ENCODE measurements at regions not wholly inside any gene's neighbourhood (a gene's known extent, or its start where the extent isn't known, plus 50 kb on each side); places are given as distances from the start of the nearest gene placed in this dataset.
"Not testable (repeated sequence)": the region's sequence is repeated elsewhere in the genome, so short reads cannot be mapped to it uniquely, and the experiment has no call there.

DNA sequence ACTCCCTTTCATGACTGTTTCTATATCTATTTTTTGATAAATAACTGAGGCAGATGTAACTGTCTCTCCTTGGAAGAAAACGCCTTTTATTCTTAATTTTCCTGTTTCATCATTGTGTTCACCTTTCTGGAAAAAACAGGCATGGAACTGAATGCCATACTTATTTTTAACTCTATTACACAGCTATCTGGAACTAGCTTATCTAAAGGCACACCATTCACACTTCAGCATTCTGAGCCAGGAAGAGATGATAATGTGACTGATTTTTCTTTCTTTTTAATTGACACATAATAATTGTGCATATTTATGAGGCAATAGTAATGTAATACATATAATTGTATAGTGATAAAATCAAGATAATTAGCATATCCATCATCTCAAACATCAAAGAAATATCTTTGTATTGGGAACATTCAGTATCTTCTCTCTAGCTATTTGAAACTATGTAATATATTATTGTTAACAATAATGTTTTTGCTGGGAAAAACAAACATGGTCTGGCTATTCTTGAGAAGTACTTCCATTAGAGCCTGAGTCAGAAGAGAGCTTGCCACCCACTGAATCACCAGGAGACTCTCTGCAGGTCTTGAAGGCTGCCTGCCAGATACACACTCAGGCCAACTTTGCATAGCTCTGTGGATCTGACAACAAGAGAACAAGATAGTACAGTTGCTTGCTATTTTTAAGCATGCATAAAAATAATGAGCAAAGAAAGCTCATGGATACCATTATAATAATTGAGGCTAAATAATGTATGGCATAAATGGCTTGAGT lies 501.0 kb upstream of the EDIL3 start:
- no peak for DNase-seq

DNA sequence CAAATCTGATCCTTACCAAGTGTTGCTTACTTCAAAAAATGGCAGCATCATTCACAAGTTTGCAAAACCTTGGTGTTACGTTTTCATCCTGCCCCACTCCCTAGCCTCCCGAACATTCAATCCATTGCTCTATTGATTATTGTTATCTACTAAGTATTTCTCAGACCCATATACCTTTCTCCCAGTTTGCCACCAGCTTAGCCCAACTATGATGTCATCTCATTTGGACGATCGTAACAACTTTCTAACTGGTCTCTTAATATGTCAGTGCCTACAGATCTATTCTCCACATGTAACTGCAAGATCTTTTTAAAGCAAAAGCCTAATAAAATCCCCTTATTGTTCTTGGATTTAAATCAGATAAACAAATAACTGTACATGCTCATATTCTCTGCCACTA lies 497.1 kb upstream of the EDIL3 start:
- no peak for DNase-seq

DNA sequence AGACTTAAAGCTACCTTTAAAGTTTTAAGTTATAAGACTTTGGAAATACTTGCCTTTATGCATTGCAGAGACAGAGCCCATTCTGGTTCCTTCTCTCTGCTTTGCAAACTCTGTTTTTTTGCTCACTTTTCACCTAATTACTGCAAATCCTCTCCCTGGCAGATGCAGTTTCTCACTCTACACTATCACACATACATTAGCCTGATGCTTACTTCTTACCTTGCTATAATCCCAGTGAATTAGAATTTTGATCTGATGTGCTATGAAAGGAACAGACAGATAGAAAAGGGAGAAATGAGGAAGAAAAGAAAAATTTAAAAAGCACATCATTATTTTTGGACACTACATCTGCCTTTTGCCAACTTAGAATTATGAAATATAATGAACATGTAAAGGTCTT lies 489.5 kb upstream of the EDIL3 start:
- DNase-seq, result no peak

DNA sequence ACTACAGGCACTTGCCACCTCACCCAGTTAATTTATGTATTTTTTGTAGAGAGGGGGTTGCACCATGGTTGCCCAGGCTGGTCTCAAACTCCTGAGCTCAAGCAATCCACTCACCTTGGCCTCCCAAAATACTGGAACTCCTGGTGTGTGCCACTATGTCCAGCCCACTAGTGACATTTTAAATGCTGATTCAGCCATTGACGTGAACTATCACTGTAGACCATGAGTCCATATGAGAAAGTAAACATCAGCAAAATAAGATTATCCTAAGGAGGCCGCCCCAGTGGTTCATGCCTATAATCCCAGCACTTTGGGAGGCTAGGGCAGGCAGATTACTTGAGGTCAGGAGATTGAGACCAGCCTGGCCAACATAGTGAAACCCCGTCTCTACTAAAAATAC lies 488.1 kb upstream of the EDIL3 start:
- DNase-seq, result no peak

DNA sequence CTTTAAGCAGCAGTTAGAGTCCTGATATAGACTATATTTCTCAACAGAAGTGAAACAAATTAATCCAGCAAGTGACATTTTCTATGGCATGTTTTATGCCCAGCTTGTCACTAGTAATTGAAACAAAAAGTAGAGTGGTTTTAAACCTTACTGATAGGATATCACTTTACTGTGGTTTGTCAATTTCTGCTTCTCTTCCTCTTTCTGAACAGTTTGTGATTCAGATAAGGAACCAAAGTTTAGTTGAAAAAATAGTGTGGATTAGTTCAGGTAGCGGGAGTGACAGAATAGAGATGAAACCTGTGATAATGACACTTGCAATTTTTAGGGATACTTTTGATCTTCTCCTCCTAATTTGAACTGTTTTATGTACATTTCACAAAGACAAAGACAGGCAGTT lies 485.7 kb upstream of the EDIL3 start:
- no peak for DNase-seq

DNA sequence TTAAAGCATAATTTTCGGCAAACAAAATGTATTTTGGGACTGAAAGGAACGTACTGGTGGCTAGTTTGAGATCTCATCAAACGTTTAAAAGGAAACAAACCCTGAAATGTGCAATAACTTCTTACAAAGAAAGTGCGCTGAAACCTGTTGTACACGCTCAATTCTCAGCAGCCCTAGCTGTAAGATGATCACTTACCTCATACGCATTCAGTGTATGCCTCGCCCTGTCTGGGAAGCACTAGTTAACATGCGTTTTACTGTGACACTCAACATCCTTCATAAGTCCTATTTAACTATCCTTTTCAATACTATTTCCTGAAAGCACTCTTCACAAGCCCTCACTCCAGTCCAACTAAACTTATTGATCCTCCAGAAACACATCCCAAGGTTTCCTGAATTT lies 485.0 kb upstream of the EDIL3 start:
- DNase-seq, result no peak

DNA sequence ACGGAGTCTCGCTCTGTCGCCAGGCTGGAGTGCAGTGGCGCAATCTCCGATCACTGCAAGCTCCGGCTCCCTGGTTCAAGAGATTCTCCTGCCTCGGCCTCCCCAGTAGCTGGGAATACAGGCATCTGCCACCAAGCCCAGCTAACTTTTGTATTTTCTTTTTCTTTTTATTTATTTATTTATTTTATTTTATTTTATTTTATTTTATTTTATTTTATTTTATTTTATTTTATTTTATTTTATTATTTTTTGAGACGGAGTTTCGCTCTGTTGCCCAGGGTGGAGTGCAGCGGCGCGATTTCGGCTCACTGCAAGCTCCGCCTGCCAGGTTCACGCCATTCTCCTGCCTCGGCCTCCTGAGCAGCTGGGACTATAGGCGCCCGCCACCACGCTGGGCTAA lies 479.3 kb upstream of the EDIL3 start:
- not testable (repeated sequence) for DNase-seq

DNA sequence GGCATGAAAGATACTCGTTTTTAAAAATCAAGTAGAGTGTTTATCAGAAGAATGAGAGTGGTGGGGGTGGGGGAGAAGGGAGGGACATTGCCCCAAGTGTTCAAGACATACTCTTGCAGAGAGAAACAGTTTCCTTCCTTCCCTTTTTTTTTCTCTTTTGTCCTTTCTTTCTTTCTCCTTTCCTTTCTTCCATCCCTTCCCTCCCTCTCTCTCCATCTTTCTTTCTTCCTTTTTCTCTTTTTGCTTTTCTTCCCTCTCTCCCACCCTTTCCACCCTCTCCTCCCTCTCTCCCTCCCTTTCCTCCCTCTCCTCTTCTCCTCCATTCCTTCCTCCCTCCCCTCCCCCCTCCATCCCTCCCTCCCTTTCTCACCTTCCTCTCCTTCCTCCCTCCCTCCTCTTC lies 478.3 kb upstream of the EDIL3 start:
- no peak for DNase-seq

DNA sequence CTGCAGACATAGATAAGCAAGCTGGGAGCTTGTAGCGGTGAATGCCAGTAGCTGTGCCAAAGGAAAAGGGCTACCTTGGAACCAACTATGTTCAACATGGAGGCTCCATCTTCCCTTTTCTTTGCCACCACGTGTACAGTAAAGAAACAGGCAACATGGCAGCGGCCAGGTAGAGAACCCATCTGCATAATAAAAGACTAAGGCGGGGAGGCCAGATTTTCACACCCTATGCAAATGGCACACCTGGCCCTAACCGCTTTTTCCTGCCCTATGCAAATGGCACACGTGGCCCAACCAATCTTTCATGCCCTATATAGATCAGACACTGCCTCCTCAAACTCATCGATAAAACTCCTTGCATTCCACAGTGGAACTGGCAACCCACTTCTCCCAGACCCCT lies 477.5 kb upstream of the EDIL3 start:
- no peak for DNase-seq

DNA sequence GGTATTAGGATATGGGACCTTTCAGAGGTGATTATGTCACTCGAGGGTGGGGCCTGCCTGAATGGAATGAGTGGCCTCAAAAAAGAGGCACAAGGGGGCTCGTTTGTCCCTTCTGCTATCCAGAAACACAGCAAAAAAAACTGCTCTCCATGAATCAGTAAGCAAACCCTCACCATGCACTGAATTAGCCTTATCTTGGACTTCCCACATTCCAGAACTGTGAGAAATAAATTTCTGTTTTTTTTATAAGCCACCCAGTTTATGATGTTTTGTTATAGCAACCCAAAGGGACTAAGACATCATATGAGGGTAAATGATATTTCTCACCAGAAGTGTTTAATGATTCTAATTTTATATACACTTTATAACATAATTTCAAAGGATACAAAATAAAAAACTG lies 476.6 kb upstream of the EDIL3 start:
- DNase-seq, result no peak

DNA sequence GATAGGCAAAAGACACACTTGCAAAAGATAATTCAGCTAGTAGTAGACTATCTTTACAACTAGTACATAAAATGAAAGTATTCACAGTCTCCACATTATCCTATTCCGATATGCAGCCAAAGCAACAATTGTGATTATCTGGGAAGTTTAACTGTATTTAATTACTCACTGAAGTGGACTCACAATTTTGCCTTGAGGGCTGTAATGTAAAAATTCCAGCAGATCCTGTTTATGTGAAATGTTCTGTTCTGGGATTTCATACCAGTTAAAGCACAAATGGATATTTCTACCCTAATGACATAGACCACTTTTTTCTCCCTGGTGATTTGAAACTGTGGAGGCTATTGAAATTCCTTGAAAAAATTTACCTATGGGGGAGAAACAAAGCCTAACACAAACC lies 474.4 kb upstream of the EDIL3 start:
- no peak for DNase-seq

DNA sequence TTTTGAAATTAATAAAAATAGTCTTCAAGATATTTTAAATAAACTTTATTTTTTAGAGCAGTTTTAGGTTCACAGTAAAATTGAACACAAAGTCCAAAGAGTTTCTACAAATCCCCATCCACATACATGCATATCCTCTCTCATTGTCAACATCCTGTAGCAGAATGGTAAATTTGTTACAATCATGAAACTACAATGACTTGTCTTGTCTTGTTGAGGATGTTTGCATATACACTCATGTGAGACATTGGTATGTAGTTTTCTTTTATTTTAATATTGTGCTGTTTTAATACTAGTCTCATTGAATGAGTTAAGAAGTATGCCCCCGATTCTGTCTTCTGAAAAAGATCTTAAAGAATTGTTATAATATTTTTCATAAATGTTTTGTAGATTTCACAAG lies 447.0 kb upstream of the EDIL3 start:
- DNase-seq, result no peak

DNA sequence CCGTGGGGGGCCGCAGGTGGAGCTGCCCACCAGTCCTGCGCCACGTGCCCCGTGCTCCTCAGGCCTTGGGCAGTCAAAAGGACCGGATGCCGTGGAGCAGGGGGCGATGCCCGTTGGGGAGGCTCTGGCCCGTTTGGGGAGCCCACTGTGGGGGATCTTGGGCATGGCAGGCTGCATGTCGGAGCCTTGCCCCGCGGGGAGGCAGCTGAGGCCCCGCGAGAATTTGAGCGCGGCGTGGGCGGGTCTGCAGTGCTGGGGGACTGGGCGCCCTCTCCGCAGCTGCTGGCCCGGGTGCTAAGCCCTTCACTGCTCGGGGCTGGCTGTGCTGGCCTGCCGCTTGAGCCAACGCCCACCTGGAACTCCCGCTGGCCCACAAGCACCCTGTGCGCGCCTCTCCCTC lies 445.6 kb upstream of the EDIL3 start:
- no peak for DNase-seq

DNA sequence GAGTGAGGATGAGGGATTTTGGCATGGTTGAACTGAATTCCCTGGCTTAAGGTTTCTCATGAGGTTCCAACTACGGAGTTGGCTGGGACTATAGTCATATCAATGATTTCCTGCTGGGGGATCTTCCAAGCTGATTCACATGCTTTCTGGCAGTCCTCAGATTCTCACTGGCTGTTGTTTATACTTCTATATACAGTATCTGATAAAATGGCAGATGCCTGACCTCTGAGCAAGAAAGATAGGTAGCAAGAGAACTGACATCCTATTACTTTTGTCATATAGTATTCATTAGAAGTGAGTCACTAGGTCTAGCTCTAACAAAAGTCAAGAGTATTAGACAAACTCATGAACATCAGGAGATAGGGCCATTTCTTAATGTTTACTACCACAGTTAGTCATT lies 440.9 kb upstream of the EDIL3 start:
- DNase-seq, result no peak

DNA sequence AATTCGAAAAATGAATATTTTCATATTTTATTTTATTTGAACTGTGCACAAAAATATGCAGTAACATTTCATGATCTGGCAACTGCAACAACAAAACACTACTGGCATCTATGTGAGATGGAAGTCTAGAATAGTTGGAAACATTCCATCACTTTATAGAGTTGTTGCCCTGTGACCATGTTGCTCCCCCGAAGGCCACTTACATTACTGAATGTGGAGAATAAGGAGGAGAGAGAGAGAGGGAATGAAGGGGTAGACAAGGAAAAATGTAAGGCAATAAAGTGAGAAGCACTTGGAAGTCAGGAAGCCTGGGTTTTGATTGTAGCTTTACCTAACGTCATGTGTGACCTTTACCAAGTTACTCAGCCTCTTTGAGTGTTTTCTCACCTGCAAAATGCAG lies 437.2 kb upstream of the EDIL3 start:
- no peak for DNase-seq

DNA sequence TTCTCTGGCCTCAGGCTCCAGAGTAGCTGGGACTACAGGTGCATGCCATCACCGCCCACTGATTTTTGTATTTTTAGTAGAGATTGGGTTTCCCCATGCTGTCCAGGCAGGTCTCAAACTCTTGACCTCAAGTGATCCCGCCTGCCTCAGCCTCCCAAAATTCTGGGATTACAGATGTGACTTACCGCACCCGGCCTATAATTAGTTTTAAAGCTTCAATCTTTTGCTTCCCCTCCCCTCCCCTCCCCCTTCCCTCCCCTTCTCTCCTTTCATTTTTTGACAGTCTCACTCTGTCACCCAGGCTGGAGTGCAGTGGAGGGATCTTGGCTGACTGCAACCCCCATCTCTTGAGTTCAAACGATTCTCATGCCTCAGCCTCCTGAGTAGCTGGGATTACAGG lies 433.3 kb upstream of the EDIL3 start:
- DNase-seq, result no peak

DNA sequence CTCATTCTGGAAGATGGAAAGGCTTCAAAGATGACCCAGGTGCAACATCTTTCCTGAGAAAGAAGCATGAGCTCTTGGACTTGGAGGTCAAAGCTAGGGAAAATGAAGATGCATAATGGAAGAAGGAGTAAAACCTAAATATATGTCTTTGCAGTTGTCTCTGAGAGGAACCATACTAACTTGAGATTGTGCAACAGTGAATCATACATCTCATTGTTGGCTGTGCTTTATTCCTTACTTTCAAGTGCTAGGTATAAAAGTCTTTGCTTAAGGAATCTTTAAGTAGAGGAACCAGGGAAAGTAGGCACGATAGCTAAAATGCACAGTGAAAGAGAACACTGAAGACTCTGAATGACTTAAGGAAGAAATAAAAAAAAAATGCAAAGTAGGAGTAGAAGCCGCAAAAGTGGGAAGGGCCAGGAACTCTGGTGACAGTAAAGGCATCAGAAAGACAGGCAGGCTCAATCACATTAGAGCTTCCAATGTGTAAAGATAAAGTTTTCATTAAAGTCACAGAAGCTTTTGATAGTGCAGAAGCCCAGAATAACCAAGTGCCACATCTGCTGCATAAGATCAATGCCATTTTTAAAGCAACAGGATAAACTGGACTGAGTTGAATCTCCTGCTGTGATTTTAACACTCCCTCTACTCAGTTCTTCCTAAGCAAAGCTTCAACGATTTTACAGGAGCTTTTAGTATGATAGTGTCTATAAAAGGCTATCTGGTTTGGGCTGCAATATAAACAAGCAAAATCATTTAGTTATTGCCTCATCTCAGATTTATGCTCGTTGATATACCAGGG lies 432.3 kb upstream of the EDIL3 start:
- DNase-seq, result no peak

DNA sequence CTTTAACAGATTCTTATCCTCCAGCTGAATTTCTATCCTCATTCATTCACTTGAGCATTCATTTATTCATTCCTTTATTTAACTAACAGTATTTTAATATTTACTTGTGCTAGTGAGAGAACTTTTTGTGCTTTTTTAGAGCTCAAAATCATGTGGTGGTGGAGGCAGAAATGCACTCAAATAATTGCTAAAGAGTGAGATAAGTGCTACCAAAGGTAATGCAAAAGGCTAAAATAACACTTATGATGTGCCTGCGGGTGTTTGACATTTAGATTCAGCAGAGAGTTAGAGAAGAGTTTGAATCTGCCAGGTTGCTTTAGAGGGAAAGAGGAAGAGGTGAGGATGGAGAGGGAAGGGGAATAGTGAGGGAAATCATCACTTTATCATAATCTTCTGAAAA lies 431.5 kb upstream of the EDIL3 start:
- no peak for DNase-seq

DNA sequence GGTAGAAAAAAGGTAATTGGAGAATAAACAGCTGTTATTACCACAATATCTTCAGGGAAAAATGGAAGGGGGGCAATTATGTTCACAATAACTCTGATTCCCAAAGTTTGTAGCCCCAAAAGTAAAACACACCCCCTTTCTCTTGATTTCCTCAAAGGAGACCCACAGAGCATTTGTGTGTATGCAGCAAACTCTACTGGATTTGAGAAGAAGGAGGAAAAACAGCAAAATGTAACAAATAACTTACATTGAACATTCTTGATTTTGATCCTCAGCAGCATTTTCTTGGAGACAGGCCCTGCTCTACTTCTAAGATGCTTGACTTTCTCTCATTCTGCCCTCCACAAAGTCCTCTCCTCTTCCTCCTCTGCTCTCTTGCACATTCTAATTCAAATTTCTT lies 420.8 kb upstream of the EDIL3 start:
- peak in 1 of 2 donors; percentile 15 for DNase-seq

DNA sequence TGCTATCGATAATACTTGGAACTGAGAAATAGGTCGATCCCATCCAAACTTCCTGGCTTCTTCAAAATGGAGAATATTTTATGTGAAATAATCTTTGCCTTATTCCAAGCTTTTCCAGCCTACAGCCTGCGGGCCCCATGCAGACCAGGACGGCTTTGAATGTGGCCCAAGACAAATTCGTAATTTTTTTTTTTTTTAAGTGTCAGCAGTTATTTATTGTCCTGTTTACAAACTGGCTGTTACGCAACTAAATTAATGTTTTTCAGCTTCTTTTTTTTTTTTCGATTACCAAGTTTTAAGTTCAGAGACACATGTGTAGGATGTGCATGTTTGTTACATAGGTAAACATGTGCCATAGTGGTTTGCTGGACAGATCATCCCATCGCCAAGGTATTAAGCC lies 411.7 kb upstream of the EDIL3 start:
- DNase-seq, result no peak

DNA sequence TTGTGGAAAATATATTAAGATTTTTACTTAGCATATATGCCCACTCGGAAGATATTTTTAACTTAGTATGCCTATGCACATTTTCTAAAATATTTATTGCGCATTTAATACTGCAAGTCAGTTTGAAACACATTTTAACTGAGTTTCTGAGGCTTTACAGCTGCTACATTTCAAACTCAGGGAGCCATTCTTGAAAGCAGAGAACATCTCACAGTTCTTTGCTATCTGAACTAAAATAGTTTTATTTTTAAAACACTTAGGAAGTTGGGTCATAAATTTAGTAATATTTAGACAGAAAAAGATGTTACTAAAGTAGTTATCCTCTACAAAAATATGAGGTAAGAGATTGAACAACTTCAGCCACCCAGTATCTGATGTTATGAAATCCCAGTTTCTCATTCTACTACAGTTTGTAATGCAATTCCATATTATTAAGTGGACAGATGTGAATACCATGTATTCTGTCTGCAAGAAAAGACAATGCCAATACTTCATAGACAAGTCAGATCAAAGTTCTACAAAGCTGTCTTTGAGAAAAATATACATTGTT lies 409.9 kb upstream of the EDIL3 start:
- no peak for DNase-seq

DNA sequence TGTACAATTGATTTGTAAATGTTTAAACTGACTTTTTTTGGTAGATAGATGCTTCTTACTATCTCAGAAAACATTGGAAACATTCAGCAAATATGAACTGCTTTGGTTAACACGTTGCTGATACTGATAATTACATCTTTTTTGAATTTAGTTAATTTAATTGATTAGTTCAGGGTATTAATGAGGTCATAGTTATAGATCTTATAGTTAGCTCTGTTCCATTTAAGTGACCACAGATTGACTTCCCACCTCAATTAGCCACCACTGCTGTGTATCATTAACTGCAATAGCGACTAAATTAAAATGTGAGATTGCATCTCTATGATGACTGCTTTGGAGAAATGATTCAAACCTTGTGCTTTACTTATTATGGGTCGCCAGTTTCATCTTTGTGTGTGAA lies 407.1 kb upstream of the EDIL3 start:
- no peak for DNase-seq

DNA sequence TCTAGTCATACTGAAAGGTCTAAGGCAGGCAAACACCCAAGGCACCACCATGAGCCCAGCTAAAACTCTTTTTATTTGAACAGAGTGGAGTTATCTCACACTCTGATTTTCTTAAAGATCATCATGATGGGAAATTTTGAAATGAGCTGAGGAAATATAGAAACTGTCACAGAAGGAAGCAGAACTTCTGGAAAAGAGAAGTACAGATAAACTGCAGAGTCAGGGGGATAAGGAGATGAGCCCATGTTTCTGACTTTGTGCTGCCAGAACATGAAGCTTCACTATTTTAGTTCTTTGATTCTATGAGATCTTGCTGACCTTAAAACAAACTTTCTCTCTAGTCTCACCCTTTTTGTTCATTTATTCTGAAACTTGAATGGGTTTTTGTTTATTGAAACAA lies 406.5 kb upstream of the EDIL3 start:
- no peak for DNase-seq

DNA sequence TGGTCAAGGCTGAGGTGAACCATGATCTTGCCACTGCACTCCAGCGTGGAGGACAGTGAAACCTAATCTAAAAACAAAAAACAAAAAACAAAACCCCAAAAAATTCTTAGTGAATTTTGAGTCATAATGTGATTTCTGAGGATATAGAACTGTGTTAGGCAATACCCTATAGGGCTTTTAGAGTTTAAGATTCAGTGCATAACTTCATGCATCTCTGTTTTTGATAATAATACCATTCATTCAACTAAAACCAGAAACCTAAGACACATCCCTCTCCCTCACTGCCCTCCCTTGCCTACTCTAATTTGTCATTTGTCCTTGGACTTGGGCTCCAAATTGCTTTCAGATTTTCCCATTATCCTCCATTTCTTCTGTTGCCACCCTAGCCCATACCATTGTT lies 405.7 kb upstream of the EDIL3 start:
- no peak for DNase-seq
